Endodermal cell (in vitro differentiated cells): ENCODE measurements at regions not wholly inside any gene's neighbourhood (a gene's known extent, or its start where the extent isn't known, plus 50 kb on each side); places are given as distances from the start of the nearest gene placed in this dataset.

Experiments
- DNase-seq: peaks from one replicate; pipeline ENCODE4 v3.0.0-alpha.2; 2017
- H3K27ac ChIP-seq: 2 replicates; pipeline ENCODE4 v1.5.1; 2013; ENCODE audit warnings: mild to moderate bottlenecking, low read depth, low read length, moderate library complexity
- H3K27me3 ChIP-seq: 2 replicates; pipeline ENCODE4 v1.6.1; 2013; ENCODE audit warnings: mild to moderate bottlenecking, low read length, moderate library complexity; ENCODE audit not compliant: insufficient read depth, control insufficient read depth, poor library complexity, severe bottlenecking
- H3K36me3 ChIP-seq: 2 replicates; pipeline ENCODE4 v1.7.0; 2013; ENCODE audit warnings: mild to moderate bottlenecking, low read length, moderate library complexity; ENCODE audit not compliant: control insufficient read depth, insufficient read depth
- H3K4me1 ChIP-seq: one replicate; pipeline ENCODE4 v1.7.0; 2013; ENCODE audit warnings: low read length; ENCODE audit not compliant: control insufficient read depth, insufficient read depth
- H3K4me3 ChIP-seq: 2 replicates; pipeline ENCODE4 v1.5.1; 2013; ENCODE audit warnings: mild to moderate bottlenecking, low read length, moderate library complexity
- H3K9ac ChIP-seq: 2 replicates; pipeline ENCODE4 v1.6.1; 2013; ENCODE audit warnings: mild to moderate bottlenecking, low read length, moderate library complexity; ENCODE audit not compliant: poor library complexity, severe bottlenecking; ENCODE audit errors: extremely low read depth
- H3K9me3 ChIP-seq: 2 replicates; pipeline ENCODE4 v1.6.1; 2013; ENCODE audit warnings: mild to moderate bottlenecking, low read length, moderate library complexity; ENCODE audit not compliant: control insufficient read depth
- H3K27ac Mint-ChIP-seq: 2 replicates; pipeline ENCODE4 v1.8.0; 2020; ENCODE audit warnings: mixed read lengths
- H3K27me3 Mint-ChIP-seq: 2 replicates; pipeline ENCODE4 v1.8.0; 2021; ENCODE audit warnings: mild to moderate bottlenecking, mixed read lengths; ENCODE audit not compliant: insufficient read depth
- H3K36me3 Mint-ChIP-seq: 2 replicates; pipeline ENCODE4 v1.8.0; 2020; ENCODE audit warnings: low read depth, mixed read lengths
- H3K4me1 Mint-ChIP-seq: 2 replicates; pipeline ENCODE4 v1.8.0; 2020; ENCODE audit warnings: mixed read lengths
- H3K4me3 Mint-ChIP-seq: 2 replicates; pipeline ENCODE4 v1.8.0; 2020; ENCODE audit warnings: mild to moderate bottlenecking, moderate library complexity, mixed read lengths
- H3K9me3 Mint-ChIP-seq: 2 replicates; pipeline ENCODE4 v1.8.0; 2020; ENCODE audit warnings: mild to moderate bottlenecking, mixed read lengths
- WGBS, 2 experiments: methylation state at CpG; one replicate each; pipeline versions ENCODE4 v1.1.5 to v1.1.7; 2013; ENCODE audit warnings: missing lambda C conversion rate in 2 of 2, mixed read lengths in 1 of 2; ENCODE audit not compliant: insufficient coverage in 1 of 2, insufficient read length in 1 of 2; 5-methylcytosine and 5-hydroxymethylcytosine counted together
- TF ChIP-seq, protein P1 (sequence below): fragments of 200-600 bp; sonication (generic); conservative IDR thresholded peaks from 2 replicates; pipeline ENCODE4 v1.5.0; 2021; ENCODE audit warnings: antibody characterized with exemption, mild to moderate bottlenecking

DNA sequence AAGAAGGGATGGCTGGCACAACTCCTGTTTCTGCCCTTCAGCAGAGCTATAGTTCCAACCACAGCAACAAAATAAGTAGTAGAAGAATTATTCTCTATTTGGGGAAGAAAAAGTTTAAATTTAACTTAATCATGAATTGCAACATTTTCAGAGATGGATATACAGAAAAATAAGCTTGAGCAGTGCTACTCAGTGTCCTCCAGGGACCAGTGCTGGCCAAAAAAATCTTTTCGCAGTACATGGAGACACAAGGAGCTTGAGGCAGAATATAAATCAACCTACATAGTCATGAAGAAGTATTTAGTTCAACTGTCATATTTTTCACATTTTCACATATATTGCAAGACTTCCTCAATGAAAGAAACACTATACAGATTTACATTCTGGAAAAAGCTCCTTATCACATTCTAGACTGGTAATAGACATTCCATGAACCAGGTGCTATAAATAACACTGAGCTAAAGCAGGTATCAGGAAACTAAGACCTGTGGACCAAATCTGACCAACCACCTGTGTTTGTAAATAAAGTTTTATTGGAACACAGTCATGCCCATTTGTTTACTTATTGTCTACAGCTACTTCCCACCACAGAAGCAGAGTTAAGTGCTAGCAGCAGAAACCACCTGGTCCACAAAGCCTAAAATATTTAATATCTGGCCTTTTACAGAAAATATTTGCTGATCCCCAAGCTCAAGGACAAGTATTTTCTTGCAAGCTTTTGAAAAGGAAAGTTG lies 101.9 kb downstream of the RGS21 start:
- Histone ChIP-seq H3K36me3 (no peaks in the 10 kb centered on the region), H3K9ac (no peak overlapping the region), H3K27ac (no peak overlapping the region), H3K4me1 (no peaks in the 10 kb centered on the region), H3K4me3 (no peak overlapping the region), H3K9me3 (no peaks in the 10 kb centered on the region), H3K27me3 (no peaks in the 10 kb centered on the region)
- Mint-ChIP-seq H3K36me3 (no peaks in the 10 kb centered on the region), H3K4me3 (no peak overlapping the region), H3K9me3 (no peaks in the 10 kb centered on the region), H3K4me1 (no peaks in the 10 kb centered on the region), H3K27me3 (no peaks in the 10 kb centered on the region), H3K27ac (no peak overlapping the region)
- WGBS, 2 experiments: 94% methylated on average over 1 of the region's 1 CpG; no CpG with 5 or more reads in 1 of the 2 experiments
- TF ChIP-seq, protein P1, sequence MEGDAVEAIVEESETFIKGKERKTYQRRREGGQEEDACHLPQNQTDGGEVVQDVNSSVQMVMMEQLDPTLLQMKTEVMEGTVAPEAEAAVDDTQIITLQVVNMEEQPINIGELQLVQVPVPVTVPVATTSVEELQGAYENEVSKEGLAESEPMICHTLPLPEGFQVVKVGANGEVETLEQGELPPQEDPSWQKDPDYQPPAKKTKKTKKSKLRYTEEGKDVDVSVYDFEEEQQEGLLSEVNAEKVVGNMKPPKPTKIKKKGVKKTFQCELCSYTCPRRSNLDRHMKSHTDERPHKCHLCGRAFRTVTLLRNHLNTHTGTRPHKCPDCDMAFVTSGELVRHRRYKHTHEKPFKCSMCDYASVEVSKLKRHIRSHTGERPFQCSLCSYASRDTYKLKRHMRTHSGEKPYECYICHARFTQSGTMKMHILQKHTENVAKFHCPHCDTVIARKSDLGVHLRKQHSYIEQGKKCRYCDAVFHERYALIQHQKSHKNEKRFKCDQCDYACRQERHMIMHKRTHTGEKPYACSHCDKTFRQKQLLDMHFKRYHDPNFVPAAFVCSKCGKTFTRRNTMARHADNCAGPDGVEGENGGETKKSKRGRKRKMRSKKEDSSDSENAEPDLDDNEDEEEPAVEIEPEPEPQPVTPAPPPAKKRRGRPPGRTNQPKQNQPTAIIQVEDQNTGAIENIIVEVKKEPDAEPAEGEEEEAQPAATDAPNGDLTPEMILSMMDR: no peak
- DNase-seq: no peak

DNA sequence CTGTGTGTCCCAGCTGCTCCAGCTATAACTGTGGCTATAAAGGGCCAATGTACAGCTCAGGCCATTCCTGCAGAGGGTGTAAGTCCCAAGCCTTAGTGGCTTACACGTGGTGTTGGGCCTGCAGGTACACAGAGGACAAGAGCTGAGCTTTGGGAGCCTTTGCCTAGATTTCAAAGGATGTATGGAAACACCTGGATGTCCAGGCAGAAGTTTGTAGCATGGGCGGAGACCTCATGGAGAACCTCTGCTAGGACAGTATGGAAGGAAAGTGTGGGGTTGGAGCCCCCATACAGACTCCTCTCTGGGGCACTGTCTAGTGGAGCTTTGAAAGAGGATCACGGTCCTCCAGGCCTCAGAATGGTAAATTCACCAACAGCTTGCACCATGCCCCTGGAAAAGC lies 113.9 kb downstream of the RGS21 start:
- 74 to 75% methylated on average over 2 to 3 of the region's 3 CpGs for WGBS, 2 experiments
- Mint-ChIP-seq H3K27ac (no peak overlapping the region), H3K27me3 (no peaks in the 10 kb centered on the region), H3K4me3 (no peak overlapping the region), H3K4me1 (peaks cover 3% of the 10 kb centered on the region), H3K9me3 (peaks cover 46% of the 10 kb centered on the region), H3K36me3 (peaks cover 9% of the 10 kb centered on the region)
- H3K9me3 ChIP-seq: peaks cover 61% of the 10 kb centered on the region
- H3K36me3 ChIP-seq: no peaks in the 10 kb centered on the region
- no peaks in the 10 kb centered on the region for H3K4me1 ChIP-seq
- H3K9ac ChIP-seq: no peak overlapping the region
- TF ChIP-seq, protein P1: no peak
- no peak overlapping the region for H3K27ac ChIP-seq
- H3K27me3 ChIP-seq: no peaks in the 10 kb centered on the region
- no peak for DNase-seq
- H3K4me3 ChIP-seq: peak overlapping the region; percentile 17

DNA sequence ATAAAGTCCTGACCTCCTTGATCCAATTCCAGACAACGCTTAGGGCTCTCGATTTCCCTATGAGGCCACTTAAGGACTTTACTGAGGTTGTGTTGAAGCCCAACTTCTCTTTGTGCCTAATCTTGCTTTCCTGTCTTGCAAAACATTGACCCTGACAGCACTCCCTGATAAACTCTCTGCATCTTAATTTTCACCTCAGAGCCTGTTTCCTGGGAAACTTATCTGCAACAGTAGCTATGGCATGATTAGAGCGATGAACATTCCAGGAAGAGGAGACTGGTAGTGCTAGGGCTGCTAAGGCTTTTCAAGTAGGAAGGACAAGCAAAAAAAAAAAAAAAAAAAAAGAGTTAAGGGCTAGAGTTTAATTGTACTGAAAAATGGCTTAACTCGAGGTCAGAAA lies 118.9 kb downstream of the RGS21 start:
- no peak overlapping the region for H3K4me3 ChIP-seq
- peaks cover 5% of the 10 kb centered on the region for H3K36me3 Mint-ChIP-seq
- peaks cover 42% of the 10 kb centered on the region for H3K9me3 ChIP-seq
- H3K4me3 Mint-ChIP-seq: no peak overlapping the region
- H3K27me3 Mint-ChIP-seq: no peaks in the 10 kb centered on the region
- H3K9me3 Mint-ChIP-seq: peaks cover 26% of the 10 kb centered on the region
- no peaks in the 10 kb centered on the region for H3K36me3 ChIP-seq
- H3K4me1 ChIP-seq: peaks cover 11% of the 10 kb centered on the region
- 69 to 96% methylated on average over 2 to 4 of the region's 4 CpGs for WGBS, 2 experiments
- no peaks in the 10 kb centered on the region for H3K27me3 ChIP-seq
- H3K27ac Mint-ChIP-seq: peak overlapping the region; percentile 21
- TF ChIP-seq, protein P1: no peak
- H3K9ac ChIP-seq: no peak overlapping the region
- DNase-seq: no peak
- H3K4me1 Mint-ChIP-seq: peaks cover 23% of the 10 kb centered on the region
- H3K27ac ChIP-seq: no peak overlapping the region
